ENCODE measurements at regions not wholly inside any gene's neighbourhood (a gene's known extent, or its start where the extent isn't known, plus 50 kb on each side); places are given as distances from the start of the nearest gene placed in this dataset.

GRCh38 chr10:3272300-3272699 lies 99.7 kb upstream of the PITRM1 start:
- Histone ChIP-seq H3K27ac (ENCODE audit: low read depth in 2 of 2, low read length in 1 of 2) (no peak overlapping the region), H3F3A (replicated peaks; ENCODE audit: insufficient read depth) (no peaks in the 10 kb centered on the region), H3K9me2 (no peaks in the 10 kb centered on the region), H3K4me2 (no peak overlapping the region), H3K27me3 (ENCODE audit: insufficient read depth) (no peaks in the 10 kb centered on the region), H3K4me1 (ENCODE audit: control insufficient read depth in 1 of 2, insufficient read depth in 2 of 2, low read depth in 1 of 2, low read length in 1 of 2) (no peaks in the 10 kb centered on the region; a peak in 1 of 4 replicates), H3K9ac (no peak overlapping the region), H3K9me3 (no peaks in the 10 kb centered on the region), H2AFZ (ENCODE audit: low read depth) (no peak overlapping the region), H3K4me3 (ENCODE audit: low read depth in 2 of 2, low read length in 1 of 2) (no peak overlapping the region), H3K79me2 (ENCODE audit: insufficient read depth) (no peaks in the 10 kb centered on the region), H4K20me1 (ENCODE audit: insufficient read depth) (no peaks in the 10 kb centered on the region), H3K36me3 (replicated peaks in 1 of 2; ENCODE audit: control insufficient read depth in 1 of 2, insufficient read depth in 2 of 2, low read length in 1 of 2) (no peaks in the 10 kb centered on the region)
- ChIA-PET CTCF (no interaction called here), POLR2A (no interaction called here)
- no peak for DNase-seq
- TF ChIP-seq GABPA (IDR thresholded peaks at IDR 0.05; ENCODE audit: low read depth), result no peak
- TF ChIP-seq TEAD4 (IDR thresholded peaks at IDR 0.05; ENCODE audit: borderline replicate concordance, insufficient read depth), result no peak
- TF ChIP-seq, protein P1, sequence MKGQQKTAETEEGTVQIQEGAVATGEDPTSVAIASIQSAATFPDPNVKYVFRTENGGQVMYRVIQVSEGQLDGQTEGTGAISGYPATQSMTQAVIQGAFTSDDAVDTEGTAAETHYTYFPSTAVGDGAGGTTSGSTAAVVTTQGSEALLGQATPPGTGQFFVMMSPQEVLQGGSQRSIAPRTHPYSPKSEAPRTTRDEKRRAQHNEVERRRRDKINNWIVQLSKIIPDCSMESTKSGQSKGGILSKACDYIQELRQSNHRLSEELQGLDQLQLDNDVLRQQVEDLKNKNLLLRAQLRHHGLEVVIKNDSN (IDR thresholded peaks at IDR 0.05; ENCODE audit: borderline replicate concordance, low read depth), result no peak
- TF ChIP-seq POLR2AphosphoS5 (IDR thresholded peaks at IDR 0.05; ENCODE audit: low read depth, low read length), result no peak
- TF ChIP-seq FOSL2 (IDR thresholded peaks at IDR 0.05; ENCODE audit: borderline replicate concordance, low read depth), result no peak
- TF ChIP-seq RFX5 (IDR thresholded peaks at IDR 0.05; ENCODE audit: low read length), result no peak
- TF ChIP-seq GATA2 (CRISPR knock-in tag; IDR thresholded peaks at IDR 0.05), result no peak
- no peak for TF ChIP-seq JUND (IDR thresholded peaks at IDR 0.05)
- TF ChIP-seq MXI1 (IDR thresholded peaks at IDR 0.05; ENCODE audit: low read depth, low read length), result no peak
- TF ChIP-seq FOXJ3 (CRISPR knock-in tag; IDR thresholded peaks at IDR 0.05), result no peak
- TF ChIP-seq SIN3A (IDR thresholded peaks at IDR 0.05; ENCODE audit: borderline replicate concordance, low read depth, low read length), result no peak
- no peak for TF ChIP-seq NFIC (IDR thresholded peaks at IDR 0.05; ENCODE audit: borderline replicate concordance)
- WGBS (ENCODE audit: low lambda C conversion rate), result 81% methylated on average over 5 of the region's 5 CpGs

GRCh38 chr10:3271354-3272115 lies 99.0 kb upstream of the PITRM1 start:
- Histone ChIP-seq H4K20me1 (ENCODE audit: insufficient read depth) (no peaks in the 10 kb centered on the region), H3K27ac (ENCODE audit: low read depth in 2 of 2, low read length in 1 of 2) (no peak overlapping the region), H3K4me2 (no peak overlapping the region), H3K36me3 (replicated peaks in 1 of 2; ENCODE audit: control insufficient read depth in 1 of 2, insufficient read depth in 2 of 2, low read length in 1 of 2) (no peaks in the 10 kb centered on the region), H3K9ac (no peak overlapping the region), H2AFZ (ENCODE audit: low read depth) (no peak overlapping the region), H3K9me2 (no peaks in the 10 kb centered on the region), H3K79me2 (ENCODE audit: insufficient read depth) (no peaks in the 10 kb centered on the region), H3K4me3 (ENCODE audit: low read depth in 2 of 2, low read length in 1 of 2) (no peak overlapping the region), H3K27me3 (ENCODE audit: insufficient read depth) (no peaks in the 10 kb centered on the region), H3K4me1 (ENCODE audit: control insufficient read depth in 1 of 2, insufficient read depth in 2 of 2, low read depth in 1 of 2, low read length in 1 of 2) (no peaks in the 10 kb centered on the region; a peak in 1 of 4 replicates), H3F3A (replicated peaks; ENCODE audit: insufficient read depth) (peaks cover 3% of the 10 kb centered on the region), H3K9me3 (no peaks in the 10 kb centered on the region)
- ChIA-PET POLR2A (no interaction called here), CTCF (no interaction called here)
- 84% methylated on average over 14 of the region's 14 CpGs for WGBS (ENCODE audit: low lambda C conversion rate)
- DNase-seq, result no peak
- TF ChIP-seq ELF1 (IDR thresholded peaks at IDR 0.05), result no peak
- TF ChIP-seq EZH2phosphoT487 (IDR thresholded peaks at IDR 0.05; ENCODE audit: borderline replicate concordance, low read depth), result no peak
- TF ChIP-seq MEF2A (IDR thresholded peaks at IDR 0.05; ENCODE audit: borderline replicate concordance, low read depth), result no peak
- no peak for TF ChIP-seq SMC3 (IDR thresholded peaks at IDR 0.05; ENCODE audit: low read depth, low read length)
- TF ChIP-seq, protein P2, sequence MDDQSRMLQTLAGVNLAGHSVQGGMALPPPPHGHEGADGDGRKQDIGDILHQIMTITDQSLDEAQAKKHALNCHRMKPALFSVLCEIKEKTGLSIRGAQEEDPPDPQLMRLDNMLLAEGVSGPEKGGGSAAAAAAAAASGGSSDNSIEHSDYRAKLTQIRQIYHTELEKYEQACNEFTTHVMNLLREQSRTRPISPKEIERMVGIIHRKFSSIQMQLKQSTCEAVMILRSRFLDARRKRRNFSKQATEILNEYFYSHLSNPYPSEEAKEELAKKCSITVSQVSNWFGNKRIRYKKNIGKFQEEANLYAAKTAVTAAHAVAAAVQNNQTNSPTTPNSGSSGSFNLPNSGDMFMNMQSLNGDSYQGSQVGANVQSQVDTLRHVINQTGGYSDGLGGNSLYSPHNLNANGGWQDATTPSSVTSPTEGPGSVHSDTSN (IDR thresholded peaks at IDR 0.05), result no peak
- no peak for TF ChIP-seq RFX5 (IDR thresholded peaks at IDR 0.05; ENCODE audit: low read length)
- no peak for TF ChIP-seq IRF3 (IDR thresholded peaks at IDR 0.05; ENCODE audit: low read depth, low read length)
- TF ChIP-seq POLR2AphosphoS5 (IDR thresholded peaks at IDR 0.05; ENCODE audit: low read depth, low read length), result no peak
- TF ChIP-seq FOSL2 (IDR thresholded peaks at IDR 0.05; ENCODE audit: borderline replicate concordance, low read depth), result no peak
- TF ChIP-seq NRF1 (IDR thresholded peaks at IDR 0.05; ENCODE audit: low read depth, low read length), result no peak
- TF ChIP-seq CHD2 (IDR thresholded peaks at IDR 0.05; ENCODE audit: low read length, partially characterized antibody), result no peak
- TF ChIP-seq RXRA (IDR thresholded peaks at IDR 0.05; ENCODE audit: borderline replicate concordance, low read depth), result no peak
- TF ChIP-seq EP300 (IDR thresholded peaks at IDR 0.05; ENCODE audit: borderline replicate concordance in 1 of 2, low read depth in 1 of 2, low read length in 1 of 2), result no peak
- no peak for TF ChIP-seq RCOR1 (IDR thresholded peaks at IDR 0.05; ENCODE audit: low read length)
- TF ChIP-seq MXI1 (IDR thresholded peaks at IDR 0.05; ENCODE audit: low read depth, low read length), result no peak
- TF ChIP-seq GATA2 (CRISPR knock-in tag; IDR thresholded peaks at IDR 0.05), result no peak
- no peak for TF ChIP-seq TAF1 (IDR thresholded peaks at IDR 0.05; ENCODE audit: borderline replicate concordance, low read depth, low read length)
- TF ChIP-seq FOXJ3 (CRISPR knock-in tag; IDR thresholded peaks at IDR 0.05), result no peak

All from SK-N-SH (cell line).